Pancreas (tissue), 10 donors: ENCODE measurements at regions not wholly inside any gene's neighbourhood (a gene's known extent, or its start where the extent isn't known, plus 50 kb on each side); places are given as distances from the start of the nearest gene placed in this dataset.
"Not testable (repeated sequence)": the region's sequence is repeated elsewhere in the genome, so short reads cannot be mapped to it uniquely, and the experiment has no call there.

Source experiments
- ATAC-seq, 4 donors: fragments of 200-7000 bp; cut with Tn5 transposase; one replicate each; pipeline versions ENCODE4 v1.8.0 to v1.9.1; 2020; ENCODE audit warnings: mild to moderate bottlenecking in 4 of 4, moderate library complexity in 4 of 4
- DNase-seq, 6 donors: peaks; one replicate each; pipeline ENCODE4 v3.0.0-alpha.2; 2020
- FAIRE-seq: peaks from 2 replicates; lab custom pipeline; 2012; peaks lifted over from hg19 to GRCh38; lab: Jason Lieb, UNC
- H3K27ac ChIP-seq, 4 donors: fragments of 200-600 bp; sonication (generic); 1 replicate in 3 of 4; 2 replicates in 1 of 4; pipeline versions ENCODE4 v1.5.0 to v1.8.0; 2020
- H3K27me3 ChIP-seq, 4 donors: fragments of 200-600 bp; one replicate each; pipeline ENCODE4 v1.8.0; 2021
- H3K36me3 ChIP-seq, 3 donors: fragments of 200-600 bp; sonication (generic) in 1 of 3; one replicate each; pipeline versions ENCODE4 v1.5.0 to v1.8.0; 2020 to 2021
- H3K4me1 ChIP-seq, 3 donors: fragments of 200-600 bp; one replicate each; pipeline ENCODE4 v1.8.0; 2021
- H3K4me3 ChIP-seq, 4 donors: fragments of 200-600 bp; sonication (generic) in 2 of 4; one replicate each; pipeline versions ENCODE4 v1.5.0 to v1.8.0; 2020 to 2021
- H3K9me3 ChIP-seq, 4 donors: fragments of 200-600 bp; one replicate each; pipeline ENCODE4 v1.8.0; 2021
- CTCF ChIP-seq, 4 donors: fragments of 200-600 bp; sonication (generic) in 3 of 4; IDR thresholded peaks; one replicate each; pipeline versions ENCODE4 v1.5.0 to v1.8.0; 2021; ENCODE audit warnings: antibody characterized with exemption in 4 of 4
- WGBS, 2 donors: extraction: QIAGEN DNeasy Blood & Tissue Kit; methylation state at CpG; one replicate each; pipeline ENCODE4 v1.1.7; 2013; 5-methylcytosine and 5-hydroxymethylcytosine counted together
- intact Hi-C, 3 donors: fragments of 100-400 bp; cut with DNase I; formaldehyde crosslinking; loops; one replicate each; pipeline versions ENCODE4 v1.11.1 to v1.14.2; 2022
- donor health status: healthy with polysubstance abuse.
- donor health status: DM: no; HTN: no; CAD: no; lungs with moderate emphysema.
- donor health status: DM: no; HTN: no; CAD: no.
- donor health status: control.
- donor health status: control.
- donor health status: Bipolar disorder and iron deficiency.
- donor health status: DM: yes; HTN: yes; CAD: no.
- donor health status: DM: no; HTN: no; CAD: no.
- donor health status: DM: no; HTN: no; CAD: no.
- donor health status: DM: yes; HTN: yes; CAD: no.

- no peak for TF ChIP-seq CTCF (IDR thresholded peaks at IDR 0.05)
- Histone ChIP-seq H3K36me3 (no peaks in the 10 kb centered on the region), H3K4me1 (no peaks in the 10 kb centered on the region), H3K27me3 (no peaks in the 10 kb centered on the region), H3K27ac (no peak overlapping the region), H3K4me3 (no peak overlapping the region), H3K9me3 (no peaks in the 10 kb centered on the region)
- DNase-seq (no peak), ATAC-seq (no peak), FAIRE-seq (no peak)
- intact Hi-C loops, result no loop called here
- WGBS, 2 donors, result 18 to 20% methylated on average over 6 of the region's 6 CpGs
Measured at GRCh38 chr11:38538866-38539680, 1941.0 kb upstream of the RAG2 start.

GRCh38 chr11:38530226-38530625 lies 1932.2 kb upstream of the RAG2 start:
- Histone ChIP-seq H3K9me3 (no peaks in the 10 kb centered on the region), H3K4me3 (no peak overlapping the region), H3K36me3 (no peaks in the 10 kb centered on the region), H3K27me3 (no peaks in the 10 kb centered on the region), H3K27ac (no peak overlapping the region), H3K4me1 (no peaks in the 10 kb centered on the region)
- DNase-seq (no peak), FAIRE-seq (no peak), ATAC-seq (no peak)
- no peak for TF ChIP-seq CTCF (IDR thresholded peaks at IDR 0.05)
- 49 to 61% methylated on average over 2 of the region's 2 CpGs for WGBS, 2 donors
- intact Hi-C loops, result no loop called here

GRCh38 chr11:38524945-38525344 lies 1926.9 kb upstream of the RAG2 start:
- DNase-seq (no peak), FAIRE-seq (no peak), ATAC-seq (no peak)
- Histone ChIP-seq H3K4me1 (no peaks in the 10 kb centered on the region), H3K9me3 (no peaks in the 10 kb centered on the region), H3K36me3 (no peaks in the 10 kb centered on the region), H3K4me3 (no peak overlapping the region), H3K27me3 (no peaks in the 10 kb centered on the region), H3K27ac (no peak overlapping the region)
- no peak for TF ChIP-seq CTCF (IDR thresholded peaks at IDR 0.05)
- WGBS, 2 donors, result 50 to 59% methylated on average over 1 of the region's 1 CpG
- intact Hi-C loops, result no loop called here

- FAIRE-seq (no peak), ATAC-seq (no peak), DNase-seq (no peak)
- no peaks in the 10 kb centered on the region for H3K9me3 ChIP-seq
- H3K4me1 ChIP-seq, result no peaks in the 10 kb centered on the region
- 49 to 54% methylated on average over 5 of the region's 5 CpGs for WGBS, 2 donors
- H3K27ac ChIP-seq, result no peak overlapping the region
- H3K27me3 ChIP-seq, result no peaks in the 10 kb centered on the region
- H3K36me3 ChIP-seq, result no peaks in the 10 kb centered on the region
- intact Hi-C loops, result no loop called here
- H3K4me3 ChIP-seq, result no peak overlapping the region
- no peak for TF ChIP-seq CTCF (IDR thresholded peaks at IDR 0.05)
Measured at GRCh38 chr11:38517991-38518390, 1920.0 kb upstream of the RAG2 start.

GRCh38 chr11:38512830-38513229 lies 1914.8 kb upstream of the RAG2 start:
- not testable (repeated sequence) for FAIRE-seq, DNase-seq
- WGBS, 2 donors, result 52 to 70% methylated on average over 3 of the region's 3 CpGs

More at GRCh38 chr11:38512830-38513229, 1914.8 kb upstream of the RAG2 start:
- H3K4me3 ChIP-seq, H3K9me3 ChIP-seq, ATAC-seq, intact Hi-C loops, H3K4me1 ChIP-seq, H3K27ac ChIP-seq, H3K36me3 ChIP-seq, H3K27me3 ChIP-seq: not testable (repeated sequence)
